CD14-positive monocyte (primary cell): ENCODE measurements at regions not wholly inside any gene's neighbourhood (a gene's known extent, or its start where the extent isn't known, plus 50 kb on each side); places are given as distances from the start of the nearest gene placed in this dataset.
"Not testable (repeated sequence)": the region's sequence is repeated elsewhere in the genome, so short reads cannot be mapped to it uniquely, and the experiment has no call there.

Experiments used
- DNase-seq, 3 donors: peaks; one replicate each; pipeline ENCODE4 v3.0.0-alpha.2; 2011 to 2022
- H2AFZ ChIP-seq: 2 replicates; pipeline ENCODE4 v1.6.0; 2012; ENCODE audit warnings: mild to moderate bottlenecking, low read depth, low read length, inconsistent platforms; ENCODE audit not compliant: insufficient read depth, poor library complexity, severe bottlenecking
- H3K27ac ChIP-seq, 2 donors: 1 replicate in 1 of 2; 2 replicates in 1 of 2; pipeline ENCODE4 v1.5.1; 2012 to 2013; ENCODE audit warnings: low read length in 2 of 2, control low read depth in 1 of 2, inconsistent platforms in 1 of 2, low read depth in 1 of 2, mild to moderate bottlenecking in 1 of 2
- H3K27me3 ChIP-seq, 2 donors: one replicate each; pipeline versions ENCODE4 v1.6.0 to v1.6.1; 2011 to 2013; ENCODE audit warnings: low read length in 2 of 2; ENCODE audit not compliant: control insufficient read depth in 2 of 2, insufficient read depth in 2 of 2
- H3K36me3 ChIP-seq, 2 donors: replicated peaks in 1 of 2; 1 replicate in 1 of 2; 2 replicates in 1 of 2; pipeline versions ENCODE4 v1.5.1 to v1.6.1; 2012 to 2013; ENCODE audit warnings: low read length in 2 of 2, control low read depth in 1 of 2, inconsistent platforms in 1 of 2, mild to moderate bottlenecking in 1 of 2; ENCODE audit not compliant: insufficient read depth in 2 of 2, control insufficient read depth in 1 of 2
- H3K4me1 ChIP-seq, 2 donors: 1 replicate in 1 of 2; 2 replicates in 1 of 2; pipeline versions ENCODE4 v1.5.1 to v1.6.1; 2012 to 2013; ENCODE audit warnings: low read length in 2 of 2, control low read depth in 1 of 2, inconsistent platforms in 1 of 2, mild to moderate bottlenecking in 1 of 2, moderate library complexity in 1 of 2; ENCODE audit not compliant: insufficient read depth in 2 of 2, control insufficient read depth in 1 of 2
- H3K4me2 ChIP-seq: replicated peaks from 2 replicates; pipeline ENCODE3; 2012; ENCODE audit warnings: low read length, moderate library complexity, mild to moderate bottlenecking; ENCODE audit not compliant: poor library complexity, severe bottlenecking; ENCODE audit errors: extremely low read depth
- H3K4me3 ChIP-seq, 3 experiments: fragments of 200-600 bp in 1 of 3; sonication (generic) in 1 of 3; replicated peaks in 1 of 3; 1 replicate in 2 of 3; 2 replicates in 1 of 3; pipeline ENCODE4 v1.5.1; 2011 to 2013; ENCODE audit warnings: low read length in 3 of 3, mild to moderate bottlenecking in 3 of 3, control low read depth in 2 of 3, low read depth in 2 of 3, inconsistent platforms in 1 of 3, moderate library complexity in 1 of 3
- H3K79me2 ChIP-seq: 2 replicates; pipeline ENCODE4 v1.6.0; 2012; ENCODE audit warnings: mild to moderate bottlenecking, control low read depth, inconsistent platforms, low read length, moderate library complexity; ENCODE audit not compliant: insufficient read depth
- H3K9ac ChIP-seq: 2 replicates; pipeline ENCODE4 v1.6.0; 2017; ENCODE audit warnings: low read length, mild to moderate bottlenecking; ENCODE audit not compliant: insufficient read depth, poor library complexity, severe bottlenecking
- H3K9me3 ChIP-seq, 2 donors: replicated peaks in 1 of 2; 1 replicate in 1 of 2; 2 replicates in 1 of 2; pipeline versions ENCODE4 v1.5.1 to v1.6.1; 2012 to 2013; ENCODE audit warnings: low read length in 2 of 2, control low read depth in 1 of 2; ENCODE audit not compliant: control insufficient read depth in 1 of 2, insufficient read depth in 1 of 2
- H4K20me1 ChIP-seq: 2 replicates; pipeline ENCODE4 v1.6.0; 2012; ENCODE audit warnings: mild to moderate bottlenecking, low read length, control low read depth, moderate library complexity; ENCODE audit not compliant: insufficient read depth
- H3K27ac Mint-ChIP-seq, 7 donors: one replicate each; pipeline ENCODE4 v1.8.0; 2020; ENCODE audit warnings: mild to moderate bottlenecking in 7 of 7, mixed read lengths in 7 of 7, moderate library complexity in 6 of 7, inconsistent platforms in 2 of 7
- H3K27me3 Mint-ChIP-seq, 3 donors: one replicate each; pipeline ENCODE4 v1.8.0; 2021 to 2022; ENCODE audit warnings: low read depth in 3 of 3, mild to moderate bottlenecking in 3 of 3, mixed read lengths in 3 of 3, moderate library complexity in 3 of 3, inconsistent platforms in 1 of 3
- H3K36me3 Mint-ChIP-seq, 2 donors: one replicate each; pipeline ENCODE4 v1.8.0; 2020; ENCODE audit warnings: mixed read lengths in 2 of 2, inconsistent platforms in 1 of 2, mild to moderate bottlenecking in 1 of 2
- H3K4me1 Mint-ChIP-seq: one replicate; pipeline ENCODE4 v1.8.0; 2020; ENCODE audit warnings: mild to moderate bottlenecking, mixed read lengths
- H3K4me3 Mint-ChIP-seq, 2 donors: one replicate each; pipeline ENCODE4 v1.8.0; 2020; ENCODE audit warnings: mild to moderate bottlenecking in 2 of 2, mixed read lengths in 2 of 2, moderate library complexity in 1 of 2
- H3K9me3 Mint-ChIP-seq, 7 donors: one replicate each; pipeline ENCODE4 v1.8.0; 2020 to 2022; ENCODE audit warnings: mixed read lengths in 7 of 7, mild to moderate bottlenecking in 6 of 7, moderate library complexity in 6 of 7, inconsistent platforms in 2 of 7
- CTCF ChIP-seq: fragments of 200-600 bp; IDR thresholded peaks from one replicate; pipeline ENCODE4 v1.8.0; 2022; ENCODE audit warnings: antibody characterized with exemption, mild to moderate bottlenecking
- WGBS: methylation state at CpG from one replicate; pipeline ENCODE4 v1.1.5; 2013; ENCODE audit warnings: missing lambda C conversion rate; ENCODE audit not compliant: insufficient coverage; 5-methylcytosine and 5-hydroxymethylcytosine counted together
- intact Hi-C, 2 donors: fragments of 100-400 bp; cut with micrococcal nuclease; formaldehyde crosslinking; loops; one replicate each; pipeline versions ENCODE4 v1.15.0 to v1.15.1; 2023

DNA sequence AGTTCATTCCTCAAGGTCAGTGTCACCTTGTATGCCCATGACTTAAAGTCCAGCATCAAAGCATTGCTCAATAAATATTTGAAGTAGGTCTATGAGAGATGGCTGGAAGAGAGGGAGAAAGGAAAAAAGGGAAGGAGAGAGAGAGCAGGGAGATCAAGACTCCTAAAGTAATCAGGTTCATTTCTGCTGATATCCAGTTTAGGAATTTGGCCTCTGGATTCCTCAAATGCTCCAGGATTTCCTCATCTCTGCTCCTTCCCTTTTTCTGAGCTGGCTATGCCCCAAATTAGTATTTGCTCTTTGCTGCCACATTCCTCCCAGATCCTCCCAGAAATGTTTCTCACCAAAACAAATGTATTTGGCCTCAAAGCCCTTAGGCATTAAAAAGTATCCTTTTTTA lies 739.4 kb upstream of the CHAC2 start:
- Mint-ChIP-seq H3K27ac (no peak overlapping the region), H3K36me3 (no peaks in the 10 kb centered on the region), H3K4me3 (no peak overlapping the region), H3K4me1 (no peaks in the 10 kb centered on the region), H3K9me3 (peaks cover 0 to 4% (median 0%) of the 10 kb centered on the region in 7 donors), H3K27me3 (no peaks in the 10 kb centered on the region)
- no peaks in the 10 kb centered on the region for H3K9me3 ChIP-seq
- H4K20me1 ChIP-seq, result no peaks in the 10 kb centered on the region
- H2AFZ ChIP-seq, result no peak overlapping the region
- no peaks in the 10 kb centered on the region for H3K4me1 ChIP-seq
- no peak overlapping the region for H3K9ac ChIP-seq
- no peaks in the 10 kb centered on the region for H3K36me3 ChIP-seq
- H3K79me2 ChIP-seq, result no peaks in the 10 kb centered on the region
- no peaks in the 10 kb centered on the region for H3K27me3 ChIP-seq
- no peak overlapping the region for H3K27ac ChIP-seq
- intact Hi-C loops, result no loop called here
- TF ChIP-seq CTCF, result no peak
- H3K4me2 ChIP-seq, result no peak overlapping the region
- DNase-seq, result no peak
- no peak overlapping the region for H3K4me3 ChIP-seq

GRCh38 chr2:53022248-53022647 lies 745.4 kb upstream of the CHAC2 start:
- intact Hi-C loops, H3K36me3 ChIP-seq, H3K9ac ChIP-seq, H4K20me1 ChIP-seq, H3K79me2 ChIP-seq, H3K4me2 ChIP-seq, H3K27me3 Mint-ChIP-seq, H3K27ac Mint-ChIP-seq, H2AFZ ChIP-seq, H3K27ac ChIP-seq, H3K4me1 Mint-ChIP-seq, H3K4me3 Mint-ChIP-seq, DNase-seq, H3K36me3 Mint-ChIP-seq, H3K9me3 ChIP-seq, H3K4me1 ChIP-seq, H3K27me3 ChIP-seq, H3K4me3 ChIP-seq: not testable (repeated sequence)
- peaks cover 3 to 12% (median 4%) of the 10 kb centered on the region in 7 donors for H3K9me3 Mint-ChIP-seq
- 100% methylated on average over 2 of the region's 4 CpGs for WGBS
